AG04450 (cell line): ENCODE measurements at regions not wholly inside any gene's neighbourhood (a gene's known extent, or its start where the extent isn't known, plus 50 kb on each side); places are given as distances from the start of the nearest gene placed in this dataset.

ENCODE experiments used
- CTCF ChIA-PET: fragments of 300-600, 350-600 bp; formaldehyde crosslinking; extraction: SDS; loops from one replicate; lab custom pipeline; 2022; ENCODE audit warnings: antibody characterized with exemption, inconsistent platforms; lab: Charles Lee
- POLR2A ChIA-PET: fragments of 350-600 bp; formaldehyde crosslinking; extraction: SDS; loops from one replicate; lab custom pipeline; 2021; ENCODE audit warnings: antibody characterized with exemption, inconsistent platforms; lab: Yijun Ruan, JAX
- DNase-seq: peaks from one replicate; pipeline ENCODE4 v3.0.0-alpha.2; 2011; ENCODE audit warnings: low read depth, low spot score
- H3K27ac ChIP-seq: one replicate; pipeline ENCODE4 v1.5.1; 2012; ENCODE audit warnings: low read depth, low read length, control low read depth
- H3K27me3 ChIP-seq: one replicate; pipeline ENCODE4 v1.6.0; 2012; ENCODE audit warnings: low read length; ENCODE audit not compliant: control insufficient read depth, insufficient read depth
- H3K4me3 ChIP-seq: 2 replicates; pipeline ENCODE4 v1.5.1; 2011; ENCODE audit warnings: mild to moderate bottlenecking, low read depth, low read length, control low read depth
- H3K9me3 ChIP-seq: 2 replicates; pipeline ENCODE4 v1.5.1; 2012; ENCODE audit warnings: low read length; ENCODE audit not compliant: control insufficient read depth, insufficient read depth
- TF ChIP-seq, protein P1 (sequence below): IDR thresholded peaks from 2 replicates; pipeline ENCODE4 v1.5.1; 2011; ENCODE audit warnings: low read depth, low read length, control low read depth, inconsistent platforms

- no peak overlapping the region for H3K4me3 ChIP-seq
- DNase-seq, result no peak
- CTCF ChIA-PET, result no interaction called here
Observed at GRCh38 chr12:103140286-103140685, 182.8 kb downstream of the ASCL1 start.

DNA sequence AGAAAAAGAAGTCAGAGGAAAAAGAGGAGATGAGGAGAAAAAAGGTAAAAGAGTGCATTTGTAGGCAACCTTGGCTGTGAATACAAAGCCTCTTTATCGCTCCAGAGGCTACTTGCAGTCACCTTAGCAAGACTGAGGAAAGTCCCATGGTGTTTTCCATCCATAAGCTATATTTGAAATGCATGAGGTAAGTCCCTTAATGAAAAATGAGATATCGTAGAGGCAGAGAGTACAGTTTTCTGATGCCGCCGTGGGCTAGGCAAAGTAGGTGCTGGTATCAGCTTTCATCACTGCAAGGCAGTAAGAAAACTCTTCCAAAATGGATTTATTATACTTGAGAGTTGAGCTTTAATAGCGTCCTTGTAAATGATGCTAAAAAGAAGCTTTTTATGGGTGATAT lies 186.8 kb downstream of the ASCL1 start:
- H3K27me3 ChIP-seq, result no peaks in the 10 kb centered on the region
- H3K9me3 ChIP-seq, result peaks cover 12% of the 10 kb centered on the region; the same call in 1 of the 2 replicates
- no peak for DNase-seq
- POLR2A ChIA-PET, result no interaction called here
- TF ChIP-seq, protein P1, sequence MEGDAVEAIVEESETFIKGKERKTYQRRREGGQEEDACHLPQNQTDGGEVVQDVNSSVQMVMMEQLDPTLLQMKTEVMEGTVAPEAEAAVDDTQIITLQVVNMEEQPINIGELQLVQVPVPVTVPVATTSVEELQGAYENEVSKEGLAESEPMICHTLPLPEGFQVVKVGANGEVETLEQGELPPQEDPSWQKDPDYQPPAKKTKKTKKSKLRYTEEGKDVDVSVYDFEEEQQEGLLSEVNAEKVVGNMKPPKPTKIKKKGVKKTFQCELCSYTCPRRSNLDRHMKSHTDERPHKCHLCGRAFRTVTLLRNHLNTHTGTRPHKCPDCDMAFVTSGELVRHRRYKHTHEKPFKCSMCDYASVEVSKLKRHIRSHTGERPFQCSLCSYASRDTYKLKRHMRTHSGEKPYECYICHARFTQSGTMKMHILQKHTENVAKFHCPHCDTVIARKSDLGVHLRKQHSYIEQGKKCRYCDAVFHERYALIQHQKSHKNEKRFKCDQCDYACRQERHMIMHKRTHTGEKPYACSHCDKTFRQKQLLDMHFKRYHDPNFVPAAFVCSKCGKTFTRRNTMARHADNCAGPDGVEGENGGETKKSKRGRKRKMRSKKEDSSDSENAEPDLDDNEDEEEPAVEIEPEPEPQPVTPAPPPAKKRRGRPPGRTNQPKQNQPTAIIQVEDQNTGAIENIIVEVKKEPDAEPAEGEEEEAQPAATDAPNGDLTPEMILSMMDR, result no peak
- H3K27ac ChIP-seq, result no peak overlapping the region
- CTCF ChIA-PET, result no interaction called here
- no peak overlapping the region for H3K4me3 ChIP-seq

More at GRCh38 chr12:103140286-103140685, 182.8 kb downstream of the ASCL1 start:
- TF ChIP-seq, protein P1, result no peak
- Histone ChIP-seq H3K9me3 (peaks cover 12% of the 10 kb centered on the region; the same call in 1 of the 2 replicates), H3K27me3 (no peaks in the 10 kb centered on the region), H3K27ac (no peak overlapping the region)
- POLR2A ChIA-PET, result no interaction called here

DNA sequence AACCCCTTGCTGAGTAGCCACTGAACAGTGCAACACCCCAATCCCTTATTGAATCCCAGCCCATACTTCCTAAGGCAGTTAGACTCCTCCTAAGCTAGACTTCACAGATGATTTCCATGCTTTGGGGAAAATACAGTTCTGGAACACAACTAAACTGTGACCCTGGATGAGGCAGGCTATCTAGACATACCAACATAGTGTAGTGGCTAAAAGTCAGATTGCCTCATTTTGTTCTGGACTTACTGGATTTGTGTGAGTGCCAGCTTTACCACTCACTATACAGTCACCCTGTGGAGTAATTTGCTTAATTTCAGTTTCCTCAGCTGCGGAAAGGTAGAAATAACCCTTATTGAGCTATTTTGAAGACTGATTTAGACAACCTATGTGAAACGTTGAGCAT lies 203.1 kb downstream of the ASCL1 start:
- TF ChIP-seq, protein P1, result no peak
- Histone ChIP-seq H3K4me3 (no peak overlapping the region), H3K27ac (no peak overlapping the region), H3K27me3 (no peaks in the 10 kb centered on the region), H3K9me3 (peaks cover 13% of the 10 kb centered on the region)
- ChIA-PET CTCF (no interaction called here), POLR2A (no interaction called here)
- no peak for DNase-seq

GRCh38 chr12:103161582-103162362 lies 204.3 kb downstream of the ASCL1 start:
- Histone ChIP-seq H3K27me3 (no peaks in the 10 kb centered on the region), H3K27ac (no peak overlapping the region), H3K9me3 (peaks cover 16% of the 10 kb centered on the region), H3K4me3 (no peak overlapping the region)
- no peak for DNase-seq
- CTCF ChIA-PET, result no interaction called here
- TF ChIP-seq, protein P1, result no peak
- POLR2A ChIA-PET, result no interaction called here

GRCh38 chr12:103166949-103167348 lies 209.5 kb downstream of the ASCL1 start:
- DNase-seq, result no peak
- H3K9me3 ChIP-seq, result peaks cover 12% of the 10 kb centered on the region
- no peak overlapping the region for H3K4me3 ChIP-seq
- H3K27ac ChIP-seq, result no peak overlapping the region
- CTCF ChIA-PET, result interaction anchor here (0.6 kb wide), 1 partner anchor 399 kb away, joined by 4 read pairs; no protein-coding TSS in a partner anchor
- TF ChIP-seq, protein P1, result no peak
- no peaks in the 10 kb centered on the region for H3K27me3 ChIP-seq
- POLR2A ChIA-PET, result no interaction called here
